ENCODE measurements at regions not wholly inside any gene's neighbourhood (a gene's known extent, or its start where the extent isn't known, plus 50 kb on each side); places are given as distances from the start of the nearest gene placed in this dataset.

GRCh38 chr7:57274535-57275283 is 142.5 kb upstream of the ZNF479 start:
- no peak for TF ChIP-seq EZH2 (IDR thresholded peaks at IDR 0.05; ENCODE audit: borderline replicate concordance, low read depth, low read length, severe bottlenecking)
- no peak for TF ChIP-seq POLR2AphosphoS5 (IDR thresholded peaks at IDR 0.05; ENCODE audit: insufficient read depth, low read depth, low read length)
- no peak for TF ChIP-seq JUN (IDR thresholded peaks at IDR 0.05; ENCODE audit: borderline replicate concordance, insufficient read depth, insufficient read length, low read depth)
- TF ChIP-seq CTCF (IDR thresholded peaks at IDR 0.05; ENCODE audit: extremely low read depth in 1 of 2, insufficient read depth in 1 of 2, low read depth in 1 of 2, low read length in 2 of 2), result no peak
- TF ChIP-seq POLR2A (IDR thresholded peaks at IDR 0.05; ENCODE audit: low read depth, low read length), result no peak
- TF ChIP-seq MAX (IDR thresholded peaks at IDR 0.05; ENCODE audit: insufficient read depth, insufficient read length), result no peak
- no peak for TF ChIP-seq FOS (IDR thresholded peaks at IDR 0.05; ENCODE audit: borderline replicate concordance, insufficient read depth, low read length)
- no peak for TF ChIP-seq GATA2 (IDR thresholded peaks at IDR 0.05; ENCODE audit: insufficient read depth, insufficient read length, low read depth, low read length)
- no peak for TF ChIP-seq MYC (IDR thresholded peaks at IDR 0.05; ENCODE audit: low read depth, low read length)

Measured in endothelial cell of umbilical vein (primary cell).